B cell (primary cell): ENCODE measurements at regions not wholly inside any gene's neighbourhood (a gene's known extent, or its start where the extent isn't known, plus 50 kb on each side); places are given as distances from the start of the nearest gene placed in this dataset.

Experiments used
- ATAC-seq: fragments of 200-7000 bp; cut with Tn5 transposase; one replicate; pipeline ENCODE4 v1.10.0; 2021; ENCODE audit warnings: low read depth, mild to moderate bottlenecking, moderate number of reproducible peaks, moderate library complexity
- CTCF ChIA-PET: fragments of 350-600 bp; sonication (Branson Sonifier 250); formaldehyde crosslinking; loops from one replicate; lab custom pipeline; 2021; ENCODE audit warnings: antibody characterized with exemption, inconsistent platforms; lab: Charles Lee
- POLR2A ChIA-PET: fragments of 350-600 bp; sonication (Branson Sonifier 250); formaldehyde crosslinking; loops from one replicate; lab custom pipeline; 2021; ENCODE audit warnings: antibody characterized with exemption; lab: Charles Lee
- DNase-seq: peaks from one replicate; pipeline ENCODE4 v3.0.0; 2013
- H2AFZ ChIP-seq: 2 replicates; pipeline ENCODE4 v1.6.1; 2012; ENCODE audit warnings: mild to moderate bottlenecking, low read depth, low read length; ENCODE audit not compliant: insufficient read depth, poor library complexity, severe bottlenecking
- H3K27ac ChIP-seq, 2 donors: 1 replicate in 1 of 2; 2 replicates in 1 of 2; pipeline ENCODE4 v1.5.1; 2012 to 2013; ENCODE audit warnings: low read length in 2 of 2, mild to moderate bottlenecking in 2 of 2, moderate library complexity in 1 of 2
- H3K27me3 ChIP-seq, 4 experiments: fragments of 200-600 bp in 1 of 4; sonication (generic) in 1 of 4; replicated peaks in 1 of 4; 1 replicate in 2 of 4; 2 replicates in 2 of 4; pipeline versions ENCODE4 v1.6.1 to v1.7.0; 2013 to 2016; ENCODE audit warnings: low read length in 3 of 4, mild to moderate bottlenecking in 2 of 4, mixed read lengths in 1 of 4, moderate library complexity in 1 of 4; ENCODE audit not compliant: insufficient read depth in 4 of 4, control insufficient read depth in 3 of 4; ENCODE audit errors: control extremely low read depth in 1 of 4
- H3K36me3 ChIP-seq, 2 experiments: replicated peaks in 1 of 2; 1 replicate in 1 of 2; 2 replicates in 1 of 2; pipeline versions ENCODE4 v1.6.1 to v1.7.1; 2013; ENCODE audit warnings: low read length in 1 of 2; ENCODE audit not compliant: insufficient read depth in 2 of 2, control insufficient read depth in 1 of 2; ENCODE audit errors: control extremely low read depth in 1 of 2, extremely low read depth in 1 of 2
- H3K4me1 ChIP-seq, 2 donors: fragments of 200-600 bp in 1 of 2; sonication (generic) in 1 of 2; 1 replicate in 1 of 2; 2 replicates in 1 of 2; pipeline versions ENCODE4 v1.5.1 to v1.6.1; 2013 to 2017; ENCODE audit warnings: low read length in 2 of 2; ENCODE audit not compliant: control insufficient read depth in 2 of 2, insufficient read depth in 2 of 2
- H3K4me2 ChIP-seq: replicated peaks from 2 replicates; pipeline ENCODE3; 2012; ENCODE audit warnings: mild to moderate bottlenecking, low read depth, low read length; ENCODE audit not compliant: poor library complexity, severe bottlenecking
- H3K4me3 ChIP-seq, 5 experiments: fragments of 200-600 bp in 1 of 5; sonication (generic) in 1 of 5; 1 replicate in 3 of 5; 2 replicates in 2 of 5; pipeline versions ENCODE4 v1.5.1 to v1.7.0; 2011 to 2016; ENCODE audit warnings: low read length in 4 of 5, mild to moderate bottlenecking in 4 of 5, low read depth in 2 of 5, control low read depth in 1 of 5, moderate library complexity in 1 of 5; ENCODE audit not compliant: insufficient read depth in 1 of 5; ENCODE audit errors: control extremely low read depth in 1 of 5, extremely low read depth in 1 of 5
- H3K79me2 ChIP-seq: fragments of 200-600 bp; sonication (generic); one replicate; pipeline ENCODE4 v1.6.0; 2016; ENCODE audit warnings: low read length; ENCODE audit not compliant: control insufficient read depth, insufficient read depth
- H3K9ac ChIP-seq: fragments of 200-600 bp; sonication (generic); 2 replicates; pipeline ENCODE4 v1.6.1; 2017; ENCODE audit warnings: mild to moderate bottlenecking, low read length, moderate library complexity
- H3K9me3 ChIP-seq, 3 donors: one replicate each; pipeline versions ENCODE4 v1.6.1 to v1.7.1; 2013; ENCODE audit warnings: low read length in 2 of 3; ENCODE audit not compliant: control insufficient read depth in 2 of 3, insufficient read depth in 1 of 3; ENCODE audit errors: control extremely low read depth in 1 of 3
- H4K20me1 ChIP-seq: 2 replicates; pipeline ENCODE4 v1.6.0; 2012; ENCODE audit warnings: mild to moderate bottlenecking, low read length; ENCODE audit not compliant: insufficient read depth, control insufficient read depth, poor library complexity, severe bottlenecking
- H3K27ac Mint-ChIP-seq: one replicate; pipeline ENCODE4 v1.8.0; 2021; ENCODE audit warnings: mixed read lengths
- H3K27me3 Mint-ChIP-seq: one replicate; pipeline ENCODE4 v1.8.0; 2021; ENCODE audit warnings: mixed read lengths
- H3K4me1 Mint-ChIP-seq: one replicate; pipeline ENCODE4 v1.8.0; 2021; ENCODE audit warnings: mixed read lengths
- H3K4me3 Mint-ChIP-seq: one replicate; pipeline ENCODE4 v1.8.0; 2021; ENCODE audit warnings: mixed read lengths
- H3K9me3 Mint-ChIP-seq: one replicate; pipeline ENCODE4 v1.8.0; 2022; ENCODE audit warnings: mixed read lengths; ENCODE audit not compliant: insufficient read depth
- CTCF ChIP-seq: fragments of 200-600 bp; IDR thresholded peaks from one replicate; pipeline ENCODE4 v1.8.0; 2022; ENCODE audit warnings: antibody characterized with exemption, mild to moderate bottlenecking
- EZH2 ChIP-seq: IDR thresholded peaks from 2 replicates; pipeline ENCODE4 v1.6.1; 2012; ENCODE audit warnings: borderline replicate concordance, low read depth, mild to moderate bottlenecking, moderate library complexity, low read length; ENCODE audit not compliant: insufficient read depth, poor library complexity, severe bottlenecking
- WGBS: methylation state at CpG from one replicate; pipeline ENCODE4 v1.1.5; 2013; ENCODE audit warnings: missing lambda C conversion rate; ENCODE audit not compliant: insufficient coverage; 5-methylcytosine and 5-hydroxymethylcytosine counted together
- intact Hi-C: fragments of 100-400 bp; cut with micrococcal nuclease; formaldehyde crosslinking; loops from one replicate; pipeline ENCODE4 v1.10.0; 2022

- Histone ChIP-seq H2AFZ (no peak overlapping the region), H3K9ac (no peak overlapping the region), H3K79me2 (no peaks in the 10 kb centered on the region), H3K36me3 (no peaks in the 10 kb centered on the region), H3K27me3 (peaks cover 0 to 3% (median 0%) of the 10 kb centered on the region in 4 experiments), H3K4me3 (no peak overlapping the region), H3K4me1 (no peaks in the 10 kb centered on the region), H3K9me3 (no peaks in the 10 kb centered on the region), H4K20me1 (no peaks in the 10 kb centered on the region), H3K4me2 (no peak overlapping the region), H3K27ac (no peak overlapping the region)
- H3K27ac Mint-ChIP-seq = no peak overlapping the region
- ChIA-PET POLR2A (no interaction called here), CTCF (no interaction called here)
- ATAC-seq = no peak
- H3K27me3 Mint-ChIP-seq = no peaks in the 10 kb centered on the region
- WGBS = 100% methylated on average over 1 of the region's 5 CpGs
- no peak for DNase-seq
- H3K9me3 Mint-ChIP-seq = no peaks in the 10 kb centered on the region
- H3K4me1 Mint-ChIP-seq = no peaks in the 10 kb centered on the region
- H3K4me3 Mint-ChIP-seq = no peak overlapping the region
- TF ChIP-seq EZH2 = no peak
- TF ChIP-seq CTCF = no peak
- intact Hi-C loops = no loop called here
Measured at GRCh38 chr9:78422309-78422708, 125.4 kb downstream of the PSAT1 start.

- 83% methylated on average over 1 of the region's 3 CpGs for WGBS
- ChIA-PET POLR2A (no interaction called here), CTCF (no interaction called here)
- H3K9me3 ChIP-seq = no peaks in the 10 kb centered on the region
- DNase-seq (no peak), ATAC-seq (no peak)
- H3K4me1 ChIP-seq = no peaks in the 10 kb centered on the region
- no peak overlapping the region for H2AFZ ChIP-seq
- H3K27me3 ChIP-seq = no peaks in the 10 kb centered on the region
- no peak overlapping the region for H3K27ac ChIP-seq
- intact Hi-C loops = no loop called here
- TF ChIP-seq EZH2 = no peak
- no peak for TF ChIP-seq CTCF
- Mint-ChIP-seq H3K27ac (no peak overlapping the region), H3K4me3 (no peak overlapping the region), H3K27me3 (no peaks in the 10 kb centered on the region), H3K9me3 (peaks cover 3% of the 10 kb centered on the region), H3K4me1 (no peaks in the 10 kb centered on the region)
- H3K9ac ChIP-seq = no peak overlapping the region
- H3K4me2 ChIP-seq = no peak overlapping the region
- no peaks in the 10 kb centered on the region for H3K36me3 ChIP-seq
- H4K20me1 ChIP-seq = no peaks in the 10 kb centered on the region
- H3K79me2 ChIP-seq = no peaks in the 10 kb centered on the region
- H3K4me3 ChIP-seq = no peak overlapping the region
Measured at GRCh38 chr9:78424299-78424698, 127.4 kb downstream of the PSAT1 start.
